Right ventricle myocardium superior (tissue), 1 donor: ENCODE measurements at regions not wholly inside any gene's neighbourhood (a gene's known extent, or its start where the extent isn't known, plus 50 kb on each side); places are given as distances from the start of the nearest gene placed in this dataset.

Experiments
- ATAC-seq: fragments of 200-7000 bp; cut with Tn5 transposase; one replicate; pipeline ENCODE4 v1.9.1; 2020; ENCODE audit warnings: mild to moderate bottlenecking; ENCODE audit not compliant: poor library complexity
- DNase-seq: peaks from one replicate; pipeline ENCODE4 v3.0.0-alpha.2; 2020
- intact Hi-C: fragments of 100-400 bp; cut with DNase I; formaldehyde crosslinking; loops from one replicate; pipeline ENCODE4 v1.11.2; 2022
- donor health status: DM: no; HTN: yes; CAD: no; lungs with severe emphysema.

- intact Hi-C loops: no loop called here
- ATAC-seq (no peak), DNase-seq (no peak)
These were observed 327.4 kb downstream of the BUD13 start for GRCh38 chr11:116445108-116446047.

DNA sequence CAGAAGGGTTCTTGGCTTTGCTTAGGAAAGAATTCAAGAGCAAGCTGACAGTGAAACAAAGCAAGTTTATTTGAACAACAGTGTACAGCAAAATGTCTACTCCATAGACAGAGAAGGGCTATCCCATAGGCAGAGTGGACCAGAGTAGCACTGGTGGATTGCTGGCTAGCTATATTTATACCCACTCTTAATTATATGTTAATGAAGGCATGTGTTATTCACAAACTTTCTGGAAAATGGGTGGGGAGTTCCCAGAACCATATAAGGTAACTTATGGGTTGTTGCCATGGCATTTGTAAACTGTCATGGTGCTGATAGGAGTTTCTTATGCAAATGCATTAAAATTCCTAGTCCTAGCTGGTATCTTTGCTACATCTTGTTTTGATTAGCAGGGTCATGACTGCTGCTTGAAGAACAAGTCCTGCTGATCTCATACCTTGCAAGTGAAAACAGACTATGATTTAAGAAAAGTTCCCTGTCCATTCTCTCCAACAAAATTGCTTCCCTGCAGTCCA, 330.5 kb downstream of the BUD13 start:
- intact Hi-C loops: no loop called here
- no peak for ATAC-seq
- DNase-seq: no peak

- intact Hi-C loops: no loop called here
- ATAC-seq (no peak), DNase-seq (no peak)
These were observed 333.5 kb downstream of the BUD13 start for GRCh38 chr11:116439361-116439677.

DNA sequence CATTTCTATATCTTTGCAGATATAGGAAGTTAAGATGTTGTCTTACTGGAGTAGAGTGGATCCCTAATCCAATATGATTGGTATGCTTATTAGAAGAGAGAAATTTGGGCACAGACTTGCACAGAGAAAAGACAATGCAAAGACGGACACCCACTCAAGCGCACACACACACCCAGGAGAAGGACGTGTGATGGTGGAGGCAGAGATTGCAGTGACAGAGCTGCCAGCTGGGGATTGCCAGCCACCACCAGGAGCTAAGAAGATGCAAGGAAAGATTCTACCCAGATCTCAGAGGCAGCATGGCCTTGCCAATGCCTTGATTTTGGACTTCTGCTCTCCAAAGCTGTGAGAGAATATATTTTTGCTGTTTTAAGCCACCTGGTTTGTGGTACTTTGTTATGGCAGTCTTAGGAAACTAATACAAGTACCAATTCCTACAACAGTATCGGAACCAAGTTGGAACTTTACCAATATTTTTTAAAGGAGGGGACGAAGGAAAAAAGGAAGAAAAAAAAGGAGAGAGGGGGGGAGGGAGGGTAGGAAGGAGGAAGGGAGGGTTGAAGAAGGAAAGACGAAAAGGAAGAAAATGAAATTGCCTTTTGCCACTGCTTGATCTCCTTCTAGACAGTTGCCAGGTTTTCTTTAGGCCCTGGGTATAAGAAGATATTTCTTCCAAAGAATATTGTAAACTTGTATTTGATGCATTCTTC, 334.0 kb downstream of the BUD13 start:
- intact Hi-C loops: no loop called here
- ATAC-seq (no peak), DNase-seq (no peak)

GRCh38 chr11:116434986-116435385, 337.8 kb downstream of the BUD13 start:
- intact Hi-C loops: no loop called here
- DNase-seq (no peak), ATAC-seq (no peak)

DNA sequence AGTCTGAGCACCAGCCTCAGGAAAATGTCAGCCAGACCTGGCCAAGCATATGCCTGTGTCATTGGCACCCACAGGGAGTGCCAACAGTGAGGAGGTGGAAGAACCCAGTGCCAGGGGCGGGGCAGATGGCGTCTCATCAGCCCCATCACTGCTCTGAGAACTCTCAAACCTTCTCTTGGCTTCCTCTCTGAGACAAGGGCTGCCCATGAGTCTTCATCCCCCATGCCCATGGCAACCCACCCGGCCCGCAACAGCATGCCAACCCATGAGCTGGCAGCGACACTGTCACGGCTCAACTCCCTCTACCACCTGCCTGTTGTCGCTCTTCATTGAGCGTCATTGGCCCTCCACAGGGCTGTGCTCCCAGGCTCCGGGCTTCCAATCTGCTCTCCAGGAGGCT, 340.5 kb downstream of the BUD13 start:
- ATAC-seq: no peak
- intact Hi-C loops: no loop called here
- DNase-seq: no peak

- intact Hi-C loops: no loop called here
- no peak for ATAC-seq
These were observed 340.9 kb downstream of the BUD13 start for GRCh38 chr11:116431842-116432241.

DNA sequence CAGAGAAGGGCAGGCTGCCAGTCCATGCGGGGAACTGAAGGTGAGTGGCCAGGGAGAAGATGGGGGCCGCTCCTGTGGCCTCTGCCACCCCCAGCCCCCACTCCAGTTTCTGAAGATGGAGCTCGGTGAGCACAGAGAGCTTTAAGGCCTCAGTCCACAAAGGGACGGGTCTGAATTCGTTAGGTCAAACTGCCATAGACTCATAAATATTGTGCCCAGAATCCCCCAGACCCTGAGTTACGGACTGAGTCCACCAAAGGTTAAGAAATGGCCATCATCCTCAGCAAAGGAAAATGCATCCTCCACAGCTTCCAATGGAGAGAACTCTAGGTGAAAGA, 344.2 kb downstream of the BUD13 start:
- ATAC-seq: no peak
- DNase-seq: no peak
- intact Hi-C loops: no loop called here

More at GRCh38 chr11:116431842-116432241, 340.9 kb downstream of the BUD13 start:
- no peak for DNase-seq

DNA sequence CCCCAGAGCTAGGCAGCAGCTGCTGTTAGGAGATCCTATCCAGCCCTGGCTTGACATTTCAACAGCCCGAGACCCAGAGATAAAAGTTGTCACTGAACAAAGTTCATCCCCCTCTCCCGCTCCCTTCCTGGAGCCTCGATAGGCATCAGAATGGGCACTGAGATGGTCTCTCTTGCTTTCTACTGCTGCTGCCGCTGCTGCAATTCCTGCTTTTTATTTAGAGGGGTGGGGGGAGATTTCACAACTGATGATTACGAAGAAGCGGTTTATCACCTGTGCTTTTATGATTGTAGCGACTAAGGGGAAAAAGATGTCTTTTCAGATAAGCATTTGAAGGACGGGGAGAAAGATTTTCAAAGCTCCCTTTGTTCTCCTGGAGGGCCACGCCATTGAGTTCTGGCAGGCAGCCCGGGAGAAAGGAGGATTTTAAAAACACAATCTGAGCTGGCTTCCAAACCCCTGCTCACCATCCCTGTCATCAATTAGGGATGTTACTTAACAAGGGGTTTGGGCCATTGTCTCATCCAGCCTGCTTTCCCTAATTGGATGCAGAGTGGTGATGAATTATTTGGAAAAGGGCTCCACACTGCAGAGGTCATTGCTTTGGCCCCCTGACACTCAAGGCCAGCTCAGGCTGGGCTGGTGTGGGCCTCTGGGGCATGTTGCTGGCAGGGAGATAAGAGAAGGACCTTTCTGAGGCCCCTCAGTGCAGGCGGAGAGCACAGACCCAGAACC, 344.7 kb downstream of the BUD13 start:
- DNase-seq (no peak), ATAC-seq (peak; percentile 56)
- intact Hi-C loops: no loop called here

DNA sequence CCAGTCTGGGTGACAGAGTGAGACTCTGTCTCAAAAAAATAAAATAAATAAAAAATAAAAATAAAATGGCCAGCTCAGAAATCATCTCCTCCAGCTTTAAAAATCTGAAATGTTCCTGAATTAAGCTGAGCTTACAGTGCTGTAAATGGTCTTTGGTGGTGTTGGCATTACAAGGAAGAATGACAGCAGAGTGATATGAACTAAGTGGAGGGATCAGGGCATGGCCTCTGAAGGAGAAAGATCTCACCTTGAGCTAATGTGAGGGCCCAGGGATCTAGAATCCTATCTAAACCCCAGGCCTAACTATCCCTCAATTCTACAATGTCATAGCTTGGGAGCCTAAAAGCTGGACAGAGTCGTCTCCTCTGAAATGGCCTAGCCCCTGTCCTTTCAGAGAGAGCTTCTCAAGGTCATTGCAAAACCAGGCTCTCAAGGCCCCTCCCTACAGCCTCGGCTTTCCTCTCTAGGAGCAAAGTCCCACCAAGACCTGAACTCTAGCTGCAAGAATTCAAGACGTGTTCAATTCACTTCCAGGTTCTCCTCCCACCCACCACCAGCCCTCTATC, 345.4 kb downstream of the BUD13 start:
- DNase-seq: no peak
- peak; percentile 62 for ATAC-seq
- intact Hi-C loops: no loop called here

DNA sequence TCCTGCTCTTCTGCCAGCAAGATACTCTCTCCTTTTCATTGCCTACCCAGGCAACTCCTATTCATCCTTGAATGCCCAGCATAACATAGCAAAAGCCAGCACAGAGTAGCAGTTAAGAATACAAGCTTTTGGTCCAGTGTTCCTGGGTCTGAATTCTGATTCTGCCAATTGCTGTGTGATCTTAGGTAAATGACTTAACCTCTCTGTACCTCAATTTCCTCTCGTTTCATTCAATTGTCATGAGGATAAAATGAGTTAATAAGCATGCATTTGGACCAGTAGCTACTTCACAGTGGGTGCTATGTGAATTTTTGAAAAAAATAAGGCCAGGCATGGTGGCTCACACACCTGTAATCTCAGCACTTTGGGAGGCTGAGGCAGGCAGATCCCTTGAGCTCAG, 346.0 kb downstream of the BUD13 start:
- no peak for ATAC-seq
- intact Hi-C loops: no loop called here
- no peak for DNase-seq

DNA sequence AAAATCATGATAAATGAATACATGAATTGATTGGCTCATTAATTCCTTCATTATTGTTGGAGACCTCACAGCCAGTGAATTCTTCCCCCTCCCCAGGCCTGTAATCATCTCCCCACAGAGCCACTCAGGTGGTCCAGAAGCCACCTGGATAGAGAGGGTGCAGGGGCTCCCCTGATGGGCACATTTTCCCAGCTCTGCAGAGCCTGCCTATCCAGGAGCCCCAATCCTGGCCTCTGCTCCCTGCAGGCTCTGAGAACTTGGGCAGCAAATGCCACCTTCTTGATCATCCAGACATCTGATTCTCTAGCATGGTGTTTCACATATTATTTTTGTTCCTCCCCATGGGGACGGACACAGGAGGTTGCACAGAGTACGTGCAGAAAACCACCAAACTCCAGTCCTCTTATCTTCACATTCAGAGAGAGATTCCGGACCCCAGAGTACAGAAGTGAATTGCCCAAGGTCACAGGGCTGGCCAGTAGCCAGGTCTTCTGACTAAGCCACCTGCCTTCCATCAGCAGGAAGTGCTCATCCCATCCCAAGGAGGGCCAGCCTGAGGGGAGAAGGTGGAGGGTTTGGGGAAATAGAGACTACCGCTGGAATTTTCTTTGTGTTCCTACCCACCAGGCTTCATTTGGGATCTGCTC, 348.0 kb downstream of the BUD13 start:
- intact Hi-C loops: no loop called here
- ATAC-seq: no peak
- DNase-seq: no peak

DNA sequence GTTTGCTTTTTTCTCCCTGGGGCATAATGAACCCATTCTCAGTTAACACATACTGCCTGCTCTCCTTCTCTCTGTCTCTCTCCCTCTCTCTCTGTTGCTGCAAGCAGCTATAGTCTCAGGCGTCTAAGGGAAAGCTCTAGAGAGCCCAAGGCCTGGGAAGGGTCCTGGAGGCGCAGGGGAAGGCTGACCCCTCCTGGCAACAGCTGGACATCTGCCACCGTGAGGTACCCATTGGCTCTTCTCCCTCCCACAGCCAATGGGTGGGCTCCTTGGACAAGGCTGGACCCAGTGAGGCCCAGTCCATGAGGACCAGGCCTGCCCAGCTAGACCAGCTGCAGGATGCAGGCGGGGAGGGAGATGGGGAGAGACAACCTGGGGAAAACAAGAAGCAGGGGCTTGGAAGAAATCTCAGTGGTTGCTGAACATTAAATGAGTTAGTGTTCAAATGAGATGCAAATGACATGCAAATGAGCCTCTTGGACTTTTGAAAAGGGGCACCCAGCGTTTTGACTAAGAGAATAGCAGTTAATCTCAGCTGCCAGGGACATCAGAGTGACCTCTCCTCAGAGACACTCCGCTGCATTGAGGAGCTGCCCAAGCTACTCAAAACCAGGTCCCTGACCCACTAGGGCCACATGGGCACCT, 349.7 kb downstream of the BUD13 start:
- ATAC-seq (no peak), DNase-seq (no peak)
- intact Hi-C loops: no loop called here

DNA sequence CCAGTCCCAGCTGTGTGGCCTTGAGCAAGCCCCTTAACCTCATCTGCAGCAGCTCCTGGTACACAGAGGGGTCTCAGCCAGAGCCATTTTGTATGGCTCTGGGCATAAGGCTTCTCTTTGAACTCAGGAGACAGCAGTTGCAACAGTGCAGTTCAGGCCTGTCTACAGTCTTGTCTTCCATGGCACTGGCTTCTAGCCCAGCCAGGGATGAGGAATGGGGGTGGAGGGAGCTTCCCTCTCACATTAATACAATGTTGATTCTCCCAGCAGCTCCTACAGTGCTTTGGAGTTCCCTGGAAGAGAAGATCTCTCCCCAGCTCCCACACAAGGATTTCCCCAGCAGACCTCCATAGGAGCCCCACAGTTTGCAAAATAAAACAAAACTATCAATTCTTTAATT, 350.2 kb downstream of the BUD13 start:
- no peak for DNase-seq
- intact Hi-C loops: no loop called here
- no peak for ATAC-seq

GRCh38 chr11:116421529-116422185, 351.1 kb downstream of the BUD13 start:
- intact Hi-C loops: no loop called here
- no peak for DNase-seq
- no peak for ATAC-seq

- ATAC-seq (no peak), DNase-seq (no peak)
- intact Hi-C loops: no loop called here
These were observed 351.8 kb downstream of the BUD13 start for GRCh38 chr11:116420770-116421528.

DNA sequence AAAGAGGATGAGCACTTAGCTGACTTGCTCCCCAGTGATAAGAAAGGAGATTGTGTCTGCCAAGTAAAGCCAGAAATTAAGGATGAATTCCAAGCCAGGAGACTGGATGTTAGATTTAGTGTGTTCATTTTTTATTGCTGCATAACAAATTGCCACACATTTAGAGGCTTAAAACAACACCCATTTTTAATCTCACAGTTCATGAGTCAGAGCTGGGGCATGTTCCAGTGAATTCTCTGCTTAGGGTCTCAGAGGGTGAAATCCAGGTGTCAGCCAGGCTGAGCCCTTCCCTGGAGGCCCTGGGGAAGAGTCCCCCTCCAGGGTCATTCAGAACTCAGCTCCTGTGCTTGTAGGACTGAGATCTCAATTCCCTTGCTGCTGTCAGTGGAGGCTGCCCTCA, 352.8 kb downstream of the BUD13 start:
- intact Hi-C loops: no loop called here
- DNase-seq (no peak), ATAC-seq (no peak)
